DOHH2 (cell line): ENCODE measurements at regions not wholly inside any gene's neighbourhood (a gene's known extent, or its start where the extent isn't known, plus 50 kb on each side); places are given as distances from the start of the nearest gene placed in this dataset.

ENCODE experiments used
- H3F3A ChIP-seq: fragments of 200-600 bp; sonication (generic), shearing (Covaris generic); 2 replicates; pipeline ENCODE4 v1.6.0; 2016; ENCODE audit warnings: antibody characterized with exemption, mild to moderate bottlenecking; ENCODE audit not compliant: control insufficient read depth, insufficient read depth
- H3K27ac ChIP-seq: fragments of 200-600 bp; sonication (generic); 2 replicates; pipeline ENCODE4 v1.5.1; 2014; ENCODE audit warnings: low read depth, mild to moderate bottlenecking, low read length, moderate library complexity
- H3K27me3 ChIP-seq: fragments of 200-600 bp; sonication (generic); 2 replicates; pipeline ENCODE4 v1.6.1; 2014; ENCODE audit warnings: mild to moderate bottlenecking, low read length, mixed read lengths; ENCODE audit not compliant: control insufficient read depth
- H3K36me3 ChIP-seq: fragments of 200-600 bp; sonication (generic); 2 replicates; pipeline ENCODE4 v1.6.1; 2014; ENCODE audit warnings: mild to moderate bottlenecking, low read length, moderate library complexity, mixed read lengths; ENCODE audit not compliant: control insufficient read depth
- H3K4me1 ChIP-seq: fragments of 200-600 bp; sonication (generic); 2 replicates; pipeline ENCODE4 v1.6.1; 2014; ENCODE audit warnings: mild to moderate bottlenecking, low read length, mixed read lengths; ENCODE audit not compliant: control insufficient read depth
- H3K4me2 ChIP-seq: fragments of 200-600 bp; sonication (generic); 2 replicates; pipeline ENCODE4 v1.6.0; 2014; ENCODE audit warnings: mild to moderate bottlenecking, low read length, moderate library complexity
- H3K4me3 ChIP-seq: fragments of 200-600 bp; sonication (generic); 2 replicates; pipeline ENCODE4 v1.5.1; 2014; ENCODE audit warnings: mild to moderate bottlenecking, low read length, mixed read lengths
- H3K79me2 ChIP-seq: fragments of 200-600 bp; sonication (generic); 2 replicates; pipeline ENCODE4 v1.6.1; 2014; ENCODE audit warnings: mild to moderate bottlenecking, low read length, mixed read lengths; ENCODE audit not compliant: control insufficient read depth
- H3K9me2 ChIP-seq: fragments of 200-600 bp; sonication (generic); replicated peaks from 2 replicates; pipeline ENCODE4 v1.6.1; 2014; ENCODE audit warnings: mild to moderate bottlenecking, low read length, mixed read lengths; ENCODE audit not compliant: control insufficient read depth
- H3K9me3 ChIP-seq: fragments of 200-600 bp; sonication (generic); 2 replicates; pipeline ENCODE4 v1.6.1; 2014; ENCODE audit warnings: antibody characterized with exemption, low read length, mixed read lengths; ENCODE audit not compliant: control insufficient read depth, insufficient read depth
- H4K20me1 ChIP-seq: fragments of 200-600 bp; sonication (generic); 2 replicates; pipeline ENCODE4 v1.6.0; 2014; ENCODE audit warnings: low read depth, mild to moderate bottlenecking, antibody characterized with exemption, low read length, moderate library complexity; ENCODE audit not compliant: control insufficient read depth, insufficient read depth
- EZH2phosphoT487 ChIP-seq: fragments of 200-600 bp; sonication (generic); IDR thresholded peaks from 2 replicates; pipeline ENCODE4 v1.6.1; 2017; ENCODE audit warnings: borderline replicate concordance, mild to moderate bottlenecking, antibody characterized with exemption, low read length, moderate library complexity, mixed read lengths
- TF ChIP-seq, protein P1 (sequence below): fragments of 200-600 bp; sonication (generic); IDR thresholded peaks from one replicate; pipeline ENCODE4 v1.5.1; 2014; ENCODE audit warnings: antibody characterized with exemption, mild to moderate bottlenecking, low read depth, low read length; ENCODE audit not compliant: poor library complexity, severe bottlenecking

DNA sequence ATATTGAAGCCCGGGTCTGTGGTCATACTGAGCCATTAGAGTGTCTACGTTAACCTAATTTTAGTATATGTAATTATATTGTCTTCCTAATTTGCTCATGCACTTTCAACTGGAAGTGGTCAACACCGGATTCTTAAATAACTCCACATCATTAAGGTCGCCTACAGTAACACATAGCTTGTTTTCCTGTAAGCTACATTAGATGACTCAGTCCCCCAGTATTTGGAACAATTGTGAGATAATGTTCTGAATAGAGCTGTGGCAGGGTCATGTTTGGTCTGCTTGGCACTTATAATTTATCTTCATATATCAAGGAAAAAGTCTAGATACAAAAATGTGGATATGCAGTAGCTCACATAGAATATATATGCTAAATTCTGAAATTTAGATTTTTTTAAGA, 486.2 kb downstream of the IGSF11 start:
- Histone ChIP-seq H3F3A (no peaks in the 10 kb centered on the region), H3K36me3 (no peaks in the 10 kb centered on the region), H3K9me3 (no peaks in the 10 kb centered on the region), H3K9me2 (no peaks in the 10 kb centered on the region), H3K4me1 (no peaks in the 10 kb centered on the region), H3K4me3 (no peak overlapping the region), H3K27ac (no peak overlapping the region), H3K4me2 (no peak overlapping the region), H4K20me1 (no peaks in the 10 kb centered on the region), H3K27me3 (no peaks in the 10 kb centered on the region), H3K79me2 (no peaks in the 10 kb centered on the region)
- TF ChIP-seq, protein P1, sequence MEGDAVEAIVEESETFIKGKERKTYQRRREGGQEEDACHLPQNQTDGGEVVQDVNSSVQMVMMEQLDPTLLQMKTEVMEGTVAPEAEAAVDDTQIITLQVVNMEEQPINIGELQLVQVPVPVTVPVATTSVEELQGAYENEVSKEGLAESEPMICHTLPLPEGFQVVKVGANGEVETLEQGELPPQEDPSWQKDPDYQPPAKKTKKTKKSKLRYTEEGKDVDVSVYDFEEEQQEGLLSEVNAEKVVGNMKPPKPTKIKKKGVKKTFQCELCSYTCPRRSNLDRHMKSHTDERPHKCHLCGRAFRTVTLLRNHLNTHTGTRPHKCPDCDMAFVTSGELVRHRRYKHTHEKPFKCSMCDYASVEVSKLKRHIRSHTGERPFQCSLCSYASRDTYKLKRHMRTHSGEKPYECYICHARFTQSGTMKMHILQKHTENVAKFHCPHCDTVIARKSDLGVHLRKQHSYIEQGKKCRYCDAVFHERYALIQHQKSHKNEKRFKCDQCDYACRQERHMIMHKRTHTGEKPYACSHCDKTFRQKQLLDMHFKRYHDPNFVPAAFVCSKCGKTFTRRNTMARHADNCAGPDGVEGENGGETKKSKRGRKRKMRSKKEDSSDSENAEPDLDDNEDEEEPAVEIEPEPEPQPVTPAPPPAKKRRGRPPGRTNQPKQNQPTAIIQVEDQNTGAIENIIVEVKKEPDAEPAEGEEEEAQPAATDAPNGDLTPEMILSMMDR, result no peak

DNA sequence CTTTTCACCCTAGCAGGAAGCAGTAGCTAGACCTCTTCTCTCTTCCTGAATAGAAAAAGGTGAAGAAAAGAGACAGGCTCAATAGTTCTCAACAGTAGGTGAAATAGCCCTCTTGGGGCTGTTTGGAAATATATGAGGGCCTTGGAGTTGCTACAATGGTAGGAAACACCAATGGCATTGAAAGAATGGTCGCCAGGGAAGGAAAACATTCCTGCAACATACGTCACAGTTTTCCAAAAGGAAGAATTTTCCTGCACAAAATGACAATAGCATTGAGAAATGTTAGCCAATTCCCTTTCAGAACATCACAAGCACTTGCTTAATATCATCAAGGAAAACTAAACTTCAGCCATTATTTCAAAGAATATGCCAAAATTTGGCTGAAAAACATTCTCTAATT, 484.5 kb downstream of the IGSF11 start:
- H3F3A ChIP-seq, result no peaks in the 10 kb centered on the region
- H3K4me3 ChIP-seq, result no peak overlapping the region
- no peaks in the 10 kb centered on the region for H3K36me3 ChIP-seq
- H3K79me2 ChIP-seq, result no peaks in the 10 kb centered on the region
- no peaks in the 10 kb centered on the region for H3K9me3 ChIP-seq
- H3K27ac ChIP-seq, result no peak overlapping the region
- no peaks in the 10 kb centered on the region for H3K27me3 ChIP-seq
- no peaks in the 10 kb centered on the region for H3K4me1 ChIP-seq
- H4K20me1 ChIP-seq, result no peaks in the 10 kb centered on the region
- TF ChIP-seq EZH2phosphoT487, result no peak
- TF ChIP-seq, protein P1, result no peak
- no peak overlapping the region for H3K4me2 ChIP-seq
- no peaks in the 10 kb centered on the region for H3K9me2 ChIP-seq

DNA sequence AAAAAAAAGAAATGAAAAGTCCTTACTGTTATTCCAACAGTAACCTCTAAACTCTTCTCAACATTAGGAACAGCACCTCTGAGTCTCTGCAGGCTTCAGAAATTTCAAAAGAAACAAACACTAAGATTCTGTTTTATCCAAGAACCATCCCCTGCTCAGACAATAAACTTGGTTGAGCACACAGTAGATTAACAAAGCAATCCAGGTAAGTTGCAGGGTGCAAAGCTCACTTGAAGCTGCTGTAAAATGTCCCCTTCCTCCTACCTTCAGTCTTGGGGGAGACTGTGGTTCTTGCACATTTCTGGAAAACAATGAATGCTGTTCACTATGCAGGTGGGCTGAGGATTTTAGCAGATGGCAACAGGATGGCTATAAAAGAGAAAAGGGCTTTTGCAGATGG, 484.1 kb downstream of the IGSF11 start:
- H3F3A ChIP-seq, result no peaks in the 10 kb centered on the region
- no peaks in the 10 kb centered on the region for H3K4me1 ChIP-seq
- no peaks in the 10 kb centered on the region for H3K79me2 ChIP-seq
- H3K27ac ChIP-seq, result no peak overlapping the region
- H3K9me2 ChIP-seq, result no peaks in the 10 kb centered on the region
- H3K4me3 ChIP-seq, result no peak overlapping the region
- H3K9me3 ChIP-seq, result no peaks in the 10 kb centered on the region
- H3K27me3 ChIP-seq, result no peaks in the 10 kb centered on the region
- H3K4me2 ChIP-seq, result no peak overlapping the region
- no peaks in the 10 kb centered on the region for H3K36me3 ChIP-seq
- TF ChIP-seq, protein P1, result no peak
- TF ChIP-seq EZH2phosphoT487, result no peak
- no peaks in the 10 kb centered on the region for H4K20me1 ChIP-seq
